Lower lobe of right lung (tissue), 2 donors: ENCODE measurements at regions not wholly inside any gene's neighbourhood (a gene's known extent, or its start where the extent isn't known, plus 50 kb on each side); places are given as distances from the start of the nearest gene placed in this dataset.

Experiments
- ATAC-seq, 2 donors: fragments of 200-7000 bp; cut with Tn5 transposase; one replicate each; pipeline ENCODE4 v1.9.1; 2020 to 2022; ENCODE audit warnings: mild to moderate bottlenecking in 2 of 2, moderate library complexity in 2 of 2
- DNase-seq: peaks from one replicate; pipeline ENCODE4 v3.0.0-alpha.2; 2020
- H3K27ac ChIP-seq: fragments of 200-600 bp; one replicate; pipeline ENCODE4 v1.8.0; 2022
- H3K27me3 ChIP-seq: fragments of 200-600 bp; one replicate; pipeline ENCODE4 v1.8.0; 2022; ENCODE audit warnings: low read depth
- H3K36me3 ChIP-seq: fragments of 200-600 bp; one replicate; pipeline ENCODE4 v1.8.0; 2022; ENCODE audit warnings: mild to moderate bottlenecking
- H3K4me1 ChIP-seq: fragments of 200-600 bp; one replicate; pipeline ENCODE4 v1.8.0; 2022
- H3K4me3 ChIP-seq: fragments of 200-600 bp; one replicate; pipeline ENCODE4 v1.8.0; 2022; ENCODE audit warnings: mild to moderate bottlenecking
- H3K9me3 ChIP-seq: fragments of 200-600 bp; one replicate; pipeline ENCODE4 v1.8.0; 2022
- intact Hi-C: fragments of 100-400 bp; cut with DNase I; formaldehyde crosslinking; loops from one replicate; pipeline ENCODE4 v1.11.0; 2022
- TF ChIP-seq, protein P1 (sequence below): fragments of 200-600 bp; IDR thresholded peaks from one replicate; pipeline ENCODE4 v1.8.0; 2022; ENCODE audit warnings: antibody characterized with exemption, mild to moderate bottlenecking
- donor health status: DM: no; HTN: yes; CAD: no; lungs with severe emphysema.

DNA sequence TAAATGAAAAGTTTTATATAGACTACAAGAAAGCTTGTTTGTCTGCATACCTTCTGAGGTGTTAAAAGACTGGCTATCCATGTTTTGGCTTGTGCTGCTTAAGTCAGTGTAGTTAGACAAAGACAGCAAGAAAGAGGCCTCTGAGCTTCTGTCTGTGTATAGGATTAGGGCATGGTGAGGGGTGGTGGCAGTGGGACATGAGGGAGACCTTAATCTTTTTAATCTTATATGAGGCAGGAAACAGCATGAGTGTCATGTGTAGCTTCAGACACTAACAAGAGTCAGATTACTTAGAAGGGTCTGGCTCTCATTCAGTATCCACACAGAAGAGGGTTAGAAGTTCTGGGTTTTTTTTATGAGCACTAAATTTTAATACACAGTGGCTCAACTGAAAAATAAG lies 213.3 kb downstream of the GABRG1 start:
- H3K36me3 ChIP-seq, result no peaks in the 10 kb centered on the region
- intact Hi-C loops, result no loop called here
- no peak overlapping the region for H3K27ac ChIP-seq
- TF ChIP-seq, protein P1, sequence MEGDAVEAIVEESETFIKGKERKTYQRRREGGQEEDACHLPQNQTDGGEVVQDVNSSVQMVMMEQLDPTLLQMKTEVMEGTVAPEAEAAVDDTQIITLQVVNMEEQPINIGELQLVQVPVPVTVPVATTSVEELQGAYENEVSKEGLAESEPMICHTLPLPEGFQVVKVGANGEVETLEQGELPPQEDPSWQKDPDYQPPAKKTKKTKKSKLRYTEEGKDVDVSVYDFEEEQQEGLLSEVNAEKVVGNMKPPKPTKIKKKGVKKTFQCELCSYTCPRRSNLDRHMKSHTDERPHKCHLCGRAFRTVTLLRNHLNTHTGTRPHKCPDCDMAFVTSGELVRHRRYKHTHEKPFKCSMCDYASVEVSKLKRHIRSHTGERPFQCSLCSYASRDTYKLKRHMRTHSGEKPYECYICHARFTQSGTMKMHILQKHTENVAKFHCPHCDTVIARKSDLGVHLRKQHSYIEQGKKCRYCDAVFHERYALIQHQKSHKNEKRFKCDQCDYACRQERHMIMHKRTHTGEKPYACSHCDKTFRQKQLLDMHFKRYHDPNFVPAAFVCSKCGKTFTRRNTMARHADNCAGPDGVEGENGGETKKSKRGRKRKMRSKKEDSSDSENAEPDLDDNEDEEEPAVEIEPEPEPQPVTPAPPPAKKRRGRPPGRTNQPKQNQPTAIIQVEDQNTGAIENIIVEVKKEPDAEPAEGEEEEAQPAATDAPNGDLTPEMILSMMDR, result no peak
- no peak for ATAC-seq
- no peak overlapping the region for H3K4me3 ChIP-seq
- DNase-seq, result no peak
- H3K4me1 ChIP-seq, result no peaks in the 10 kb centered on the region
- no peaks in the 10 kb centered on the region for H3K27me3 ChIP-seq
- no peaks in the 10 kb centered on the region for H3K9me3 ChIP-seq

DNA sequence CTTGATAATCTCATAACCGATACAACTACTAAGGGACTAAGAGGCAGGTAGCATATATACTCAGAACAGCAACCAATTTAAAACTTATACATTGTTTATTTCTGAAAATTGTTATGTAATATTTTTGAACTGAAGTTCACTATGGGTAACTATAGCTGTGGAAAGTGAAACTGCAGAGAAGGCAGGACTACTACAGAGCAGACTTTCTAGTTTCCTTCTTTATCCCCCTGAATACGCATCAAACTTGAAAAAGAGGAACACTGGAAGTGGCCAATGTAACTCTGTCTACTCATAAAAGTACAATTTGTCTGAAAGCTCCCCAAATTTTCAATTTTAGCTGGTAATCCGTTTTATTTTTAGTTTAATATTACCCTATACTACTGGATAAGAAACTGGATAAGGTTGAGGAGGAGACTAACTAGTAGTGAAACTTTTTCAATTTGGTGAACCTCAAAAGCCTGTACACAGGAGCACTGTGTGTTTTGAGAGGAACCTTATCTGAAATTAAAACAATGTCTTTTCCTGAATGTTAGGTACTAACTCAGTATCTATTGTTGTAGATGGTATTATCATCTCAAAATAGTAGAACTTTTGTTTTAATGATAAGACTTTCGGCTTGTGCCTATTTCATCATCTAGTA lies 225.8 kb downstream of the GABRG1 start:
- H3K4me3 ChIP-seq, result no peak overlapping the region
- no peaks in the 10 kb centered on the region for H3K36me3 ChIP-seq
- no peak for ATAC-seq
- no peaks in the 10 kb centered on the region for H3K4me1 ChIP-seq
- H3K9me3 ChIP-seq, result no peaks in the 10 kb centered on the region
- no peak for DNase-seq
- no peaks in the 10 kb centered on the region for H3K27me3 ChIP-seq
- TF ChIP-seq, protein P1, result no peak
- no peak overlapping the region for H3K27ac ChIP-seq
- intact Hi-C loops, result no loop called here

DNA sequence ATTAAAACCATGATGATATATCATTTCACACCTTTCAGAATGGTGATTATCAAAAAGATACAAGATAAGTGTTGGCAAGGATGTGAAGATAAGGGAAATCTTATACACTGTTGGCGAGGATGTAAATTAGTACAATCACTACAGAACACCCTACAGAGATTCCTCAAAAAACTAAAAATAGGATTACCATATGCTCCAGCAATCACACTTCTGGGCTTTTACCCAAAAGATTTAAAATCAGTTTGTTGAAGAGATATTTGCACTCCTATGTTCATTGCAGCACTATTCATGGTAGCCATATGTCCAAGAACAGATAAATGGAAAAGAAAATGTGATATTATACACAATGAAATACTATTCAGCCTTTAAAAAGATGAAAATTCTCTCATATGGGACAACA lies 240.4 kb downstream of the GABRG1 start:
- Histone ChIP-seq H3K4me3 (no peak overlapping the region), H3K27me3 (no peaks in the 10 kb centered on the region), H3K4me1 (no peaks in the 10 kb centered on the region), H3K9me3 (peaks cover 9% of the 10 kb centered on the region), H3K27ac (no peak overlapping the region), H3K36me3 (no peaks in the 10 kb centered on the region)
- intact Hi-C loops, result no loop called here
- ATAC-seq (no peak), DNase-seq (no peak)
- TF ChIP-seq, protein P1, result no peak

DNA sequence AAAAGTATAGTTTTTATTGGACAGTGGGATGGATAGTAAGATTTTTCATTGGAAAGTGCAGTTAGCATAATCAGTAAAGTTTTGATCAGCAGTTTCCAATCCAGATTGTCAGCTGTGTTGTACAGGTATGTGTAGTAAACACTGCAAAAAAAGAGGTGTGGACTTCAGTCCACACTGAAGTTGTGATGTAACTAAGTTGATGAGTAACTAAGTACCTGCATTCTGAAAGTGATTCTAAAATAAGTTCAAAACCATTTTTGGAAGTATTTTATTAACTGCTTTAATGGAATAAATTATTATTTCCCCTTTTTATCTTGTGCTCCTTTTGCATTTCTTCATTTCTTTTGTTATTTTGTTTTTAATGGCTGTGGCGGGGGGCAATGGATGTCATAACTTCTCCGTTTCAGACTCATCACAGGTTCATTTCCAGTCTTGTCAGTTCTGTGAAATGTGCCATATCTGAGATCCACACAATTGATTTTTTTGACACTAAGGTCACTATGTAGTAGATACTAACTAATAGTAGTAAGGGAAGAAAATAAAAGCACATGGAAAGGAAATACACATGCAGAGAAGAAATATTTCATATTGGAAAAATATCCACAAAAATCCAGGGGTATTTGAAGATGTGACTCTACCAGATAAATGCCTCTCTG lies 247.5 kb downstream of the GABRG1 start:
- Histone ChIP-seq H3K9me3 (no peaks in the 10 kb centered on the region), H3K4me1 (no peaks in the 10 kb centered on the region), H3K4me3 (no peak overlapping the region), H3K27ac (no peak overlapping the region), H3K36me3 (no peaks in the 10 kb centered on the region), H3K27me3 (no peaks in the 10 kb centered on the region)
- DNase-seq (no peak), ATAC-seq (no peak)
- TF ChIP-seq, protein P1, result no peak
- intact Hi-C loops, result no loop called here

DNA sequence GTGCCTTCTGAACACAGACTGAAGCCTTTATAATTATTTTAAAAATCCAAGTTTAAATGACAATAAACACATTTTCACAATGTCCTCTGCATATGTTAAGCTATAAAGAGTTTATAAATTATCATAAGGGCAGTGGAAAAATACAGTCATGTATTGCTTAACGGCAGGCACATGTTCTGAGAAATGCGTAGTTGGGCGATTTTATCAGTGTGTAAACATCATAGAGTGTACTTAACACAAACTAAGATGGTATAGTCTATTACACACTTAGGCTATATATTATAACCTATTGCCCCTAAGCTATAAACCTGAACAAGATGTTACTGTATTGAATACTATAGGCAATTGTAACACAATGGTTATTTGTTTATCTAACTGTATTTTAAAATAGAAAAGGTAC lies 254.7 kb downstream of the GABRG1 start:
- no peak overlapping the region for H3K4me3 ChIP-seq
- DNase-seq, result no peak
- H3K4me1 ChIP-seq, result no peaks in the 10 kb centered on the region
- no peaks in the 10 kb centered on the region for H3K36me3 ChIP-seq
- no peak for ATAC-seq
- intact Hi-C loops, result no loop called here
- H3K27me3 ChIP-seq, result no peaks in the 10 kb centered on the region
- no peak overlapping the region for H3K27ac ChIP-seq
- no peaks in the 10 kb centered on the region for H3K9me3 ChIP-seq
- TF ChIP-seq, protein P1, result no peak
